Hepatocyte (in vitro differentiated cells): ENCODE measurements at regions not wholly inside any gene's neighbourhood (a gene's known extent, or its start where the extent isn't known, plus 50 kb on each side); places are given as distances from the start of the nearest gene placed in this dataset.
"Not testable (repeated sequence)": the region's sequence is repeated elsewhere in the genome, so short reads cannot be mapped to it uniquely, and the experiment has no call there.

Source experiments
- DNase-seq: peaks from one replicate; pipeline ENCODE4 v3.0.0-alpha.2; 2016; ENCODE audit warnings: low spot score
- H2AFZ ChIP-seq: fragments of 200-600 bp; sonication (generic); 2 replicates; pipeline ENCODE4 v1.6.0; 2016; ENCODE audit warnings: antibody characterized with exemption, mild to moderate bottlenecking
- H3K27ac ChIP-seq: fragments of 200-600 bp; sonication (generic); 2 replicates; pipeline ENCODE4 v1.5.1; 2016; ENCODE audit warnings: mild to moderate bottlenecking
- H3K27me3 ChIP-seq: fragments of 200-600 bp; sonication (generic); 2 replicates; pipeline ENCODE4 v1.6.1; 2016
- H3K36me3 ChIP-seq: fragments of 200-600 bp; sonication (generic); replicated peaks from 2 replicates; pipeline ENCODE4 v1.5.1; 2016; ENCODE audit warnings: low read depth; ENCODE audit not compliant: insufficient read depth
- H3K4me1 ChIP-seq: fragments of 200-600 bp; sonication (generic); 2 replicates; pipeline ENCODE4 v1.5.1; 2016; ENCODE audit warnings: mild to moderate bottlenecking, moderate library complexity; ENCODE audit not compliant: insufficient read depth
- H3K4me2 ChIP-seq: fragments of 200-600 bp; sonication (generic); 2 replicates; pipeline ENCODE4 v1.6.0; 2016
- H3K4me3 ChIP-seq: fragments of 200-600 bp; sonication (generic); 2 replicates; pipeline ENCODE4 v1.5.1; 2016; ENCODE audit warnings: mild to moderate bottlenecking
- H3K79me2 ChIP-seq: fragments of 200-600 bp; sonication (generic); 2 replicates; pipeline ENCODE4 v1.6.0; 2017; ENCODE audit warnings: mild to moderate bottlenecking
- H3K9me2 ChIP-seq: fragments of 200-600 bp; sonication (generic); replicated peaks from 2 replicates; pipeline ENCODE4 v1.6.0; 2017; ENCODE audit warnings: mild to moderate bottlenecking; ENCODE audit not compliant: insufficient read depth
- H3K9me3 ChIP-seq: fragments of 200-600 bp; sonication (generic); 2 replicates; pipeline ENCODE4 v1.5.1; 2016; ENCODE audit warnings: low read depth, mild to moderate bottlenecking
- H4K20me1 ChIP-seq: fragments of 200-600 bp; sonication (generic); 2 replicates; pipeline ENCODE4 v1.6.0; 2016; ENCODE audit warnings: mild to moderate bottlenecking; ENCODE audit not compliant: insufficient read depth, poor library complexity, severe bottlenecking
- EZH2 ChIP-seq: fragments of 200-600 bp; sonication (generic); IDR thresholded peaks from 2 replicates; pipeline ENCODE4 v1.6.1; 2016; ENCODE audit warnings: antibody characterized with exemption, mild to moderate bottlenecking, borderline replicate concordance
- EZH2phosphoT487 ChIP-seq: fragments of 200-600 bp; sonication (generic); IDR thresholded peaks from one replicate; pipeline ENCODE4 v1.6.1; 2018; ENCODE audit warnings: antibody characterized with exemption, mild to moderate bottlenecking, low read depth, moderate library complexity; ENCODE audit not compliant: unreplicated experiment, severe bottlenecking
- WGBS: methylation state at CpG from one replicate; pipeline ENCODE4 v1.1.6; 2016; ENCODE audit warnings: low lambda C conversion rate; ENCODE audit errors: missing lambda C conversion rate; 5-methylcytosine and 5-hydroxymethylcytosine counted together
- TF ChIP-seq, protein P1 (sequence below): fragments of 200-600 bp; sonication (generic); IDR thresholded peaks from 2 replicates; pipeline ENCODE4 v1.5.1; 2016; ENCODE audit warnings: antibody characterized with exemption, mild to moderate bottlenecking; ENCODE audit not compliant: poor library complexity

DNA sequence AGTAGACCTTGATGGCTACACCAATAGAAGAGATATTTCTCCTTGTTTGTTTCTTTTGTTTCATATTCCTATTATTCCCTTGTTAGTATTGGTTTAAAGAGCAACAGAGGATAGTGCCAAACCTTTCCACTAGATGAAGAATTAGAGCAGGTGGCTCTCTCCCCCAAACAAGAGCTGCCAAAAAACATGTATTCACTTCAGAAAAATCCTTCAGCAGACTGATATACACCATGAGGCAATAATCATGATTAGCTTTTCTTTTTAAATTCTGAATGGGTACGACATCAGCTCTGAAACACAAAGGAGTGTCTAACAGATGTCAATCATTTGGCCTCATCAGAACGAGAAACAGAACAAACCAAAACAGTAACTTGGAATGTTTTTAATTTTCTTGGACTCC lies 67.3 kb upstream of the MAP10 start:
- no peak overlapping the region for H3K27ac ChIP-seq
- 74% methylated on average over 2 of the region's 2 CpGs for WGBS
- no peak overlapping the region for H3K4me3 ChIP-seq
- H3K27me3 ChIP-seq: no peaks in the 10 kb centered on the region
- H3K79me2 ChIP-seq: no peaks in the 10 kb centered on the region
- H4K20me1 ChIP-seq: no peaks in the 10 kb centered on the region
- TF ChIP-seq EZH2: no peak
- no peak for TF ChIP-seq EZH2phosphoT487
- TF ChIP-seq, protein P1, sequence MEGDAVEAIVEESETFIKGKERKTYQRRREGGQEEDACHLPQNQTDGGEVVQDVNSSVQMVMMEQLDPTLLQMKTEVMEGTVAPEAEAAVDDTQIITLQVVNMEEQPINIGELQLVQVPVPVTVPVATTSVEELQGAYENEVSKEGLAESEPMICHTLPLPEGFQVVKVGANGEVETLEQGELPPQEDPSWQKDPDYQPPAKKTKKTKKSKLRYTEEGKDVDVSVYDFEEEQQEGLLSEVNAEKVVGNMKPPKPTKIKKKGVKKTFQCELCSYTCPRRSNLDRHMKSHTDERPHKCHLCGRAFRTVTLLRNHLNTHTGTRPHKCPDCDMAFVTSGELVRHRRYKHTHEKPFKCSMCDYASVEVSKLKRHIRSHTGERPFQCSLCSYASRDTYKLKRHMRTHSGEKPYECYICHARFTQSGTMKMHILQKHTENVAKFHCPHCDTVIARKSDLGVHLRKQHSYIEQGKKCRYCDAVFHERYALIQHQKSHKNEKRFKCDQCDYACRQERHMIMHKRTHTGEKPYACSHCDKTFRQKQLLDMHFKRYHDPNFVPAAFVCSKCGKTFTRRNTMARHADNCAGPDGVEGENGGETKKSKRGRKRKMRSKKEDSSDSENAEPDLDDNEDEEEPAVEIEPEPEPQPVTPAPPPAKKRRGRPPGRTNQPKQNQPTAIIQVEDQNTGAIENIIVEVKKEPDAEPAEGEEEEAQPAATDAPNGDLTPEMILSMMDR: no peak
- no peaks in the 10 kb centered on the region for H3K9me2 ChIP-seq
- H3K4me1 ChIP-seq: no peaks in the 10 kb centered on the region
- no peaks in the 10 kb centered on the region for H3K9me3 ChIP-seq
- no peak overlapping the region for H2AFZ ChIP-seq
- no peak for DNase-seq
- no peak overlapping the region for H3K4me2 ChIP-seq
- H3K36me3 ChIP-seq: no peaks in the 10 kb centered on the region

DNA sequence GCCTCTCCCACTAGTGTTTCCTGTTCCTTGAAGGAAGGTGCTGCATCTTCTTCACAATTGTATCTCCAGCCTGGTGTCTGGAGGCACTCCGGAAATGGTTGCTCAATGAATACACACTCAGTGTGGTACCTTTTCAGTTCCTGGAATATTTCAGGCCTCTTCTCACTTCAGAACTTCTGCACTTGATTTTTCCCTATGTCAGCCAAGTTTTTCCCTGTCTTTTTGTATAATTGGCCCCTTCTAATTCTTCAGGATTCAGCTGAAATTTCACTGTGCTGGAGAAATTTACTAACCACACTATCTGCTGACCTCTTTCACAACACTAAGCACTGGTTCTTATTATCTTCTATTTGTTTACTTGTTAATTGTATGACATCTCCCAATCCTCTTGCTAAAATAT lies 61.2 kb upstream of the MAP10 start:
- no peak for DNase-seq
- Histone ChIP-seq H2AFZ (no peak overlapping the region), H3K27me3 (no peaks in the 10 kb centered on the region), H4K20me1 (no peaks in the 10 kb centered on the region), H3K9me2 (no peaks in the 10 kb centered on the region), H3K27ac (no peak overlapping the region), H3K4me1 (no peaks in the 10 kb centered on the region), H3K4me2 (no peak overlapping the region), H3K4me3 (no peak overlapping the region), H3K36me3 (no peaks in the 10 kb centered on the region), H3K9me3 (no peaks in the 10 kb centered on the region), H3K79me2 (no peaks in the 10 kb centered on the region)
- 100% methylated on average over 1 of the region's 1 CpG for WGBS
- TF ChIP-seq, protein P1: no peak
- no peak for TF ChIP-seq EZH2
- no peak for TF ChIP-seq EZH2phosphoT487

DNA sequence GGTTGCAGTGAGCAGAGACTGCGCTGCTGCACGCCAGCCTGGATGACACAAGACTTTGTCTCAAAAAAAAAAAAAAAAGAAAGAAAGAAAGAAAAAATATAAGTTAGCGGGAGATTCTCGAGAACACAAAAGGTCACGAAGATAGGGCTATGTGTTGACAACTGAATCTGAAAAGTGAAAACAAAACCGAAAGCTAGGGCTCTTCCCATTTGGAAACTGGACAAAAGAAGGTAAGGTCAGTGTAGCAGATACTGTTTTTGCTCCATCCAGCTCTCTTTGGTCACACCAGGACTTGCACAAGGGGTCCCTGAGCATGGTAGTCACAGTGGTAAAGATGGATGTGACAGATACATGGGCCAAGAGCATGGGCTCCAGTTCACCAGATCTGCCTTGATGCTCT lies 60.4 kb upstream of the MAP10 start:
- Histone ChIP-seq H3K4me3 (no peak overlapping the region), H3K4me2 (no peak overlapping the region), H3K27me3 (no peaks in the 10 kb centered on the region), H3K9me2 (no peaks in the 10 kb centered on the region), H3K79me2 (no peaks in the 10 kb centered on the region), H3K36me3 (no peaks in the 10 kb centered on the region), H3K27ac (no peak overlapping the region), H4K20me1 (no peaks in the 10 kb centered on the region), H3K9me3 (no peaks in the 10 kb centered on the region), H2AFZ (no peak overlapping the region), H3K4me1 (no peaks in the 10 kb centered on the region)
- TF ChIP-seq, protein P1: no peak
- TF ChIP-seq EZH2: no peak
- no peak for TF ChIP-seq EZH2phosphoT487
- 97% methylated on average over 6 of the region's 6 CpGs for WGBS
- no peak for DNase-seq

DNA sequence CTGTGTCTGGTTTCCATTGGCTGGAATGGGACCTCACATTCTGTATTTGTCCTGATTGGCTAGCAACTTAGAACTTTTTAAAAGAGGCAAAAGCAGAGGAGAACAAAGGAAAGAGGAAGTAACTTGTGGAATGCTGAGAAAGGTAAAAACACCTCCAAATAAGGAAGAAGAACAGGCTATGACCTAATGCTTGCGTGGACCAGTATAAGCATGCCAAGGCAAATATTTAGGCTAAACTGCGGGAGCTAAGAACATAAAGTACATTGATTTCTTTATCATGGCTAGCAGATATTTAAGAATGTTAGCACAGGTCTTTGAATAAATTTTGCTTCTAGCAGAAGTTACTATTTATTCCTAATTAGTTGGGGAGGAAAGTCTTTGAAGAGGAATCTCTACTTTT lies 59.5 kb upstream of the MAP10 start:
- DNase-seq, H3K27ac ChIP-seq, H3K4me1 ChIP-seq: not testable (repeated sequence)

More for the DNA sequence above, 59.5 kb upstream of the MAP10 start:
- not testable (repeated sequence) for H3K4me2 ChIP-seq, H3K36me3 ChIP-seq, H2AFZ ChIP-seq, H3K9me2 ChIP-seq, H3K79me2 ChIP-seq, H4K20me1 ChIP-seq, H3K9me3 ChIP-seq, H3K27me3 ChIP-seq, H3K4me3 ChIP-seq
- 82% methylated on average over 2 of the region's 2 CpGs for WGBS
